Keratinocyte (primary cell): ENCODE measurements at regions not wholly inside any gene's neighbourhood (a gene's known extent, or its start where the extent isn't known, plus 50 kb on each side); places are given as distances from the start of the nearest gene placed in this dataset.

Source experiments
- CTCF ChIP-seq, 3 experiments: IDR thresholded peaks in 1 of 3; conservative IDR thresholded peaks in 1 of 3; optimal IDR thresholded peaks in 1 of 3; 2 replicates in 2 of 3; 3 replicates in 1 of 3; pipeline versions ENCODE3 to v1.5.1; 2011; ENCODE audit warnings: low read length in 3 of 3, mild to moderate bottlenecking in 3 of 3, moderate library complexity in 2 of 3, control low read depth in 1 of 3, inconsistent platforms in 1 of 3; ENCODE audit not compliant: insufficient read depth in 2 of 3; ENCODE audit errors: extremely low read depth in 1 of 3
- EZH2 ChIP-seq: IDR thresholded peaks from one replicate; pipeline ENCODE4 v1.6.1; 2012; ENCODE audit warnings: inconsistent platforms, mild to moderate bottlenecking, low read length, moderate library complexity

GRCh38 chr15:31239409-31239808, 87.2 kb upstream of the KLF13 start:
- TF ChIP-seq CTCF (optimal IDR thresholded peaks at IDR 0.05 in 1 of 3, IDR thresholded peaks at IDR 0.05 in 1 of 3, conservative IDR thresholded peaks at IDR 0.05 in 1 of 3; ENCODE audit: extremely low read depth in 1 of 3, insufficient read depth in 2 of 3, low read length in 3 of 3) = no peak
- no peak for TF ChIP-seq EZH2
